RCC 7860 (cell line): ENCODE measurements at regions not wholly inside any gene's neighbourhood (a gene's known extent, or its start where the extent isn't known, plus 50 kb on each side); places are given as distances from the start of the nearest gene placed in this dataset.
"Not testable (repeated sequence)": the region's sequence is repeated elsewhere in the genome, so short reads cannot be mapped to it uniquely, and the experiment has no call there.

Experiments used
- DNase-seq: peaks from one replicate; pipeline ENCODE4 v3.0.0-alpha.2; 2015; ENCODE audit warnings: low spot score
- FAIRE-seq: peaks from 2 replicates; lab custom pipeline; 2012; peaks lifted over from hg19 to GRCh38; lab: Jason Lieb, UNC

GRCh38 chr1:239125893-239126292 is 260.5 kb upstream of the CHRM3 start:
- FAIRE-seq (no peak), DNase-seq (no peak)

- DNase-seq: no peak
- FAIRE-seq: no peak
These were observed 261.3 kb upstream of the CHRM3 start for GRCh38 chr1:239125027-239125426.

GRCh38 chr1:239123260-239123659 is 263.1 kb upstream of the CHRM3 start:
- DNase-seq (no peak), FAIRE-seq (no peak)

GRCh38 chr1:239112101-239112935 is 274.1 kb upstream of the CHRM3 start:
- DNase-seq (no peak), FAIRE-seq (no peak)

GRCh38 chr1:239107676-239108075 is 278.7 kb upstream of the CHRM3 start:
- no peak for DNase-seq
- FAIRE-seq: no peak

GRCh38 chr1:239106689-239107088 is 279.7 kb upstream of the CHRM3 start:
- not testable (repeated sequence) for FAIRE-seq, DNase-seq

GRCh38 chr1:239098400-239099037 is 287.8 kb upstream of the CHRM3 start:
- no peak for FAIRE-seq
- no peak for DNase-seq

GRCh38 chr1:239091537-239091936 is 294.8 kb upstream of the CHRM3 start:
- no peak for DNase-seq
- no peak for FAIRE-seq

- DNase-seq (no peak), FAIRE-seq (no peak)
These were observed 301.8 kb upstream of the CHRM3 start for GRCh38 chr1:239084459-239085080.

GRCh38 chr1:239081947-239082346 is 304.4 kb upstream of the CHRM3 start:
- DNase-seq, FAIRE-seq: not testable (repeated sequence)

GRCh38 chr1:239067480-239067879 is 318.9 kb upstream of the CHRM3 start:
- no peak for DNase-seq
- no peak for FAIRE-seq

- DNase-seq (no peak), FAIRE-seq (no peak)
These were observed 319.3 kb upstream of the CHRM3 start for GRCh38 chr1:239067058-239067457.

- FAIRE-seq: no peak
- no peak for DNase-seq
These were observed 324.6 kb upstream of the CHRM3 start for GRCh38 chr1:239061770-239062169.

- no peak for FAIRE-seq
- DNase-seq: no peak
These were observed 328.2 kb upstream of the CHRM3 start for GRCh38 chr1:239058190-239058589.

GRCh38 chr1:239056940-239057339 is 329.4 kb upstream of the CHRM3 start:
- FAIRE-seq (no peak), DNase-seq (no peak)

GRCh38 chr1:239053279-239053678 is 333.1 kb upstream of the CHRM3 start:
- no peak for FAIRE-seq
- no peak for DNase-seq

GRCh38 chr1:239049571-239049970 is 336.8 kb upstream of the CHRM3 start:
- DNase-seq (no peak), FAIRE-seq (no peak)

- FAIRE-seq (no peak), DNase-seq (no peak)
These were observed 341.5 kb upstream of the CHRM3 start for GRCh38 chr1:239044829-239045228.

- DNase-seq (no peak), FAIRE-seq (no peak)
These were observed 345.8 kb upstream of the CHRM3 start for GRCh38 chr1:239040523-239040922.

GRCh38 chr1:239031310-239031709 is 355.1 kb upstream of the CHRM3 start:
- FAIRE-seq (no peak), DNase-seq (no peak)

- FAIRE-seq: no peak
- no peak for DNase-seq
These were observed 360.2 kb upstream of the CHRM3 start for GRCh38 chr1:239025997-239026694.
